NOMO-1 treated with dmso at 0.1 percent for 144 hours (cell line): ENCODE measurements at regions not wholly inside any gene's neighbourhood (a gene's known extent, or its start where the extent isn't known, plus 50 kb on each side); places are given as distances from the start of the nearest gene placed in this dataset.

Experiments
- DNase-seq: peaks from one replicate; lab custom pipeline; 2025; ENCODE audit not compliant: unreplicated experiment; lab: John Stamatoyannopoulos, UW

GRCh38 chr1:116231752-116232151 is 120.6 kb downstream of the MAB21L3 start:
- no peak for DNase-seq

DNA sequence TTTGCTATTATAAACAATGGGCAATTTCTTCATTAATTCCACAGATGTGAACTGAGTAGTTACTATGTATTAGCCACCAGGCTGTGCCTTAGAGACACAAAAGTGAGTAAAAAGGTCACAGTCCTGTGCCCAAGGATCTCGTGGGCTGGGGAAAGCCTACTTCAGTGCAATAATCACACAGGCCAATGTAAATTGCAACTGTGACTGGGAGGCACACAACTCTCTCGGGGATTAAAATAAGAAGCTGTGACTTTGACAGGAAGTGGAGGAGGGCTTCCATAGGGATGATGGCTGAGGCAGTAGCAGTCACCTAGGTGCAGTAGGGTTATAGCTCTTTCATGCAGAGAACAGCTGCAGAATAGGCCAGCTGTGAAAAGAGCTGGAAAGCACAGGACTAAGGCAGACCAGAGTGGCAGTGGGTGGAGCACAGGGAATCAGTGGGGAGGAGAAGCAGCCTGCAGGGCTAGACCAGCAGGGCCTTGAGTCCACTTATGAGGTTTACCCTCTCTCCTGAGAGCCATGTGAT is 121.9 kb downstream of the MAB21L3 start:
- DNase-seq, result no peak

DNA sequence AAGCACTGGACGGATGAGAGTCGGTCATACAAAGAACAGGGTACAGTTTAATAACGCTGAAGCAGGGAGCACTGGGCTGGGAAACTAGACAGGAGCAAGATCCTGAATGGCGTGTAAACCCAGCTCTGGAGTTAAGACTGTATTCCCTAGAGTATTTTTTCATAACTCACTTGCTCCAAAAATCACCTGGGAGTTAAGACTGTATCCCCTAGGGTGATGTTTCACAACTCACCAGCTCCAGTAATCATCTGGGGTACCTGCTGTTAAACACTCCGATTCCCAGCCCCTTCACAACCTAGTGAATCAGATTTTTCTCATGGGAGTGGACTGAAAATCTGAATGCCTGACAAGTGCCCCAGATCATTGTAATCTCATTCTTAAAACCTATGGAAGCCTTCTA is 123.2 kb downstream of the MAB21L3 start:
- no peak for DNase-seq

DNA sequence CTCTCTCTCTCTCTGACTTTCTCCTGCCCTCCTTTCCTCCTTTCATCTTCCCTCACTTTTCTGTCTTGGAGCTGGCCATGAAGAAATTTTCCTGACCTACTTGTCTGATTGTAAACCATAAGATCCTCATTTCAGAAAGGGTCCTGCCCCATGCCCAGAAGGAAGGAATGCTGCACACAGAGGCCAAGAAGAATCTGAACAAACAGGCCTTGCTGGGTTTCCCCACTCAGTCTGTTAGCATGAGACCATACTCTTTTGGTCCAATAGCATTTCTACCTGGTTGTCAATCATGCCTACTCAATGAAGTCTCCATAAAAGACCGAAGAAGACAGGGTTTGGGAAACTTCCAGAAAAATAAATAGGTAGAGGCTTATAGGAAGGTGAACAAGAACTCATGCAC is 128.7 kb downstream of the MAB21L3 start:
- DNase-seq, result no peak

DNA sequence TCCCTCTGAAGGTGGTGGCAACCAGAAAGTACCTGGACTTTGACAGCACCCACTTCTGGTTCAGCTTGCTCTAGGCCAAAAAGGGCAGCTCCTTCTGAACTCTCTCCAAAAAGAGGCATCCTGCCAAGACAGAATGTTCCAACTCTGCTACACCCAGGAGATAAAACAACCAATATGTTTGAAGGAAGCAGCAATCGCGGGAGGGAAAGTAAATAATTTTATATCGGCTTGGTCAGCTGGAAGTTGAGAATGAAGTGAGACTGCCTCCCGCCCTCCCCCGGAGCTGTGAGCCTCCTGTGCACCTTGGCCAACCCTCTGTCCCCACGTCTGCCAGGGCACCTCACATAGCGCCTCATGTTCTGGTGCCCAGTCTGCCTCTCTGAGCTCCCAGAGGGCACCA is 130.3 kb upstream of the ATP1A1 start:
- DNase-seq, result no peak

DNA sequence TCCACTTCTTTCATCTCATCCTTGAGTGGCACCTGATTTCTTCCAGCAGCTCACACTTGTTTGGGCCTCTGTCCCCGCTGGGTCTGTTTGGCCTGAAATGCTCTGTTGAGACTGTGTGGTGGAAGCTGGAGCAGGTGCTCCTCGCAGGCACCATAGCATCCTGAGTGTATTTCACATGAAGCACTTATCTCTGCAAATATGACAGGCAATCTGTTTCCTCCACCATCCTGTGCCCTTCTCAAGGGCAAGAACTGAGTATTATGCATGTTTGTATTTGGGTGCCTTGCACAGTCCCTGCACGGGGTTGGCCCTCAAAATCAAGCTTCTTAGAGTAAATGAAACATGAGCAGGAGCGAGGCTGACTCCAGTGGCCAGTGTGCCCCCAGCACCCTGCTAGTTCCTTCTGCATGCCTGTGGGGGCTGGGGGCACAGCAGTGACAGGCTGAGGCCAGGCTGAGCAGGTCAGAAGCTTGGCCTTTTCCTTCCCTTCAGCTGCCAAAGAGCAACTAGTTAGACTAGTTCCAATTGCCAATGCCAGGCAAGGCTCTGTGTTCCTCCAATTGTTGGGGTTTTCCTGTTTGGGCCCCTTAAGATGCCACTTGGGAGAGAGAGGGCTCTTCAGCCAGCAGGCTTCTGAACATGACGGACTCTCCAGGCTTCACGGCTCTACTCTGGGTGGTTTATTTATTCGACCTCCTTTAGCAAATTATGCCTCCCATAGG is 129.6 kb upstream of the ATP1A1 start:
- DNase-seq, result no peak

DNA sequence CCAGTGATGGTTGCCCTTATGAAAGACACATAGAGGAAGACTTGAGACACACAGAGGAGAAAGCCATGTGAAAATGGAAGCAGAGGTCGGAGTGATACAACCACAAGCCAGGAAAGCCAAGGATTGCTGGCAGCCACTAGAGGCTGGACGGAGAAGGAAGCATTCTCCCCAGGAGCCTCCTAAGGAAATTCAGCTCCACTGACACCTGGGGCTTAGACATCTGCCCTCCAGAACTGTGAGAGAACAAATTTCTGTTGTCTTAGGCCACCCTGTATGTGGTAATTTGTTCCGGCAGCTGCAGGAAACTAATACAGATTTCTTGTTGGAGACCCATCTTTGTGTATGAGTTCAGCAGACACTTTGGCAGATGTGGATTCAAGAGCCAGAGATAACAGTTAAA is 126.9 kb upstream of the ATP1A1 start:
- no peak for DNase-seq

DNA sequence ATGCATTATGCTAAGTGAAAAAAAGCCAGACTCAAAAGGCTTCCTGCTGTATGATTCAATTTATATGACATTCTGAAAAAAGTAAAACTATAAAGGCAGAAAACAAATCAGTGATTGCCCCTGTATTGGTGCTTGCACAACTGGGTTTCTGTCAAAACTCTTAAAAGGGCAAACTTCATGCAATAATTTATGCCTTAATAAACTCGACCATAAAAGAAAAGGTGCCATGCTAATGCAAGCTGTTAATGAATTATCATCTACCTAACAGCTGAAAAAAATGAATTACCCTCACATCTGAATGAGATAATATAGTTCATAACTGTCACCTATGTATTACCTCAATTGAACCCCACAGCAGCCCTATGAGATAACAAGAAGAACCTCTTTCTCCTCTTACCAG is 120.8 kb upstream of the ATP1A1 start:
- DNase-seq, result no peak

- no peak for DNase-seq
These were observed 120.3 kb upstream of the ATP1A1 start for GRCh38 chr1:116252785-116253184.

GRCh38 chr1:116253566-116254382 is 119.3 kb upstream of the ATP1A1 start:
- no peak for DNase-seq

- DNase-seq, result no peak
These were observed 118.3 kb upstream of the ATP1A1 start for GRCh38 chr1:116254776-116255175.

- DNase-seq, result no peak
These were observed 117.4 kb upstream of the ATP1A1 start for GRCh38 chr1:116255486-116256285.

- no peak for DNase-seq
These were observed 116.8 kb upstream of the ATP1A1 start for GRCh38 chr1:116256286-116256649.

DNA sequence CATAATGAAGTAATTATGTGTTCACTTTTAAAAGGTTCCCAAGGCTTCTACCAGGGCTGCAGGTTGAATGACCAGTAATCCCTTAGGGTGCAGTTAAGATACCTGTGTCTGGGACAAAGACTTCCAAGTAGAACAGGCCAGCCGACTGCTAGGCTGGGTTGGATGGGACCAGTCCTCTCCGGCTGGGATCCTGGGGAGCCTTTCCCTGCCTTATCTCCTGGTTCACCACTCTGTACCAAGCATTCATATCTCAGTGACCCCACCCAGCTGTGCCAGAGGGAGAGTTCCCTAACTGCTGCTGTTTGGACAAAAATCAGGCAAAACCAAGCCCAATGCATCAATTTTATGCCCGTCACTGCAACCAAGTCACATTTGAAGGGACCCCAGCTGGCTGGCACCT is 116.2 kb upstream of the ATP1A1 start:
- no peak for DNase-seq

GRCh38 chr1:116257341-116257767 is 115.7 kb upstream of the ATP1A1 start:
- DNase-seq, result no peak

DNA sequence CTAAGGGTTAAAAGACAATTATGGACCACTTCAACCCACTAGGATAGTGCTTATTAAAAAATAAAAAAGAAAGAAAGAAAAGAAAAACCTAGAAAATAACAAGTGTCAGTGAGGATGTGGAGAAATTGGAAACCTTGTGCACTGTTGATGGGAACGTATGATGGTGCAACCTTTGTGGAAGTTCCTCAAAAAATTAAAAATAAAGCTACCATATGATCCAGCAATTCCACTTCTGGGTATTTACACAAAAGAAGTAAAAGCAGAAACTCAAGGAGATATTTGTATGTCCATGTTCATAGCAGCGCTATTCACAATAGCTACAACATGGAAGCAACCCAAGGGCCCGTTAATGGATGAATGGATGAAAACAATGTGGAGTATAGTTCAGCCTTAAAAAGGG is 115.2 kb upstream of the ATP1A1 start:
- DNase-seq, result no peak

DNA sequence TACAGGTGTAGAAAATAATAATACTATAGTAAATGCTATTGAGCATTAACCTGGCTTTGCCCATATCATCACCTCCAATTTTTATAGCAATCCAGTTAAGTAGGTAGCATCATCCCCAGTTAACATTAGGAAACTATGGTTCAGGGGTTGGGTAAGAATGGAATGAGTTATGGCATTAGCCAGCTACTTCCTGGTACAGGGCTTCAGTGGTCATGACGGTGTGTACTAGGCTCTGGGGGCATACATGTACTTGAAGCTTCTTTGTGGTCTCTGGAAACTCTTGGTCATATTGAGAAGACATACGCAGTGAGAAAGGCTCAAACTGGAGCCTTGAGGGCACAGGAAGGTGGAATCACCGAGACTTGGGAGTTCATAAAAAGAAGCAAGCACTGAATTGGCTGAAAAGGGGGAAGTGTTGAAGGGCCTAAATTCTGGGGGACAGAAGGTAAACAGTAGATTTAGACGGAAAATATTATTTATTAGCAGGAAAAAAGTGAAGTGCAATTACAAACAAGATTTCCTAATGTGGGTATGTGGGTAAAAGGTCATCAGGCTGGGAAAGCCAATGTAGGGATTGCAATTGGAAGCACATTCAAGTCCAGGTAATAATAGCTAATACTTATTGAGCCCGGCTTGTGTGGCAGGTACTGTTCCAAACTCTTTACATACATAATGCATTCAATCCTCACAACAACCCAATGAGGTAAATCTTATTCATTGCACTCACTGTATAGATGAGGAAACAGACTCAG is 114.2 kb upstream of the ATP1A1 start:
- no peak for DNase-seq

GRCh38 chr1:116259663-116260062 is 113.4 kb upstream of the ATP1A1 start:
- no peak for DNase-seq

DNA sequence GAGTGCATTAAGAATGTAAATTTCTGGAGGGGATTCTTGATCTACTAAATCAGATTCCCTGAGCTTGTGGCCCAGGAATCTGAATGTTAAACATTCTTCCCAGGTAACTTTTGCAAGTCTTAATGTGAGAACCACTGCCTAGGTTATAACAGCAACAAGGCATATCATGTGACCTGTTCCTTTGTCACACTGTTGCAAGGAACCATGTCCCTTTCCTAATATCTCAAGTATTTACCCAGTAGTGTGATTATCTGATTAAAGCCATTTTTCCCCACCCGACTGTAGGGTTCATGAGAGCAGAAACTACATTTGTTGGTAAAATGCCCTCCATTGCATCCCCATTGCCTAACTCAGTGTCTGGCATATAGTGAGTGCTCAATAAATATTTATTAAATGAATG is 112.9 kb upstream of the ATP1A1 start:
- DNase-seq, result no peak

GRCh38 chr1:116260621-116261020 is 112.4 kb upstream of the ATP1A1 start:
- DNase-seq, result no peak

DNA sequence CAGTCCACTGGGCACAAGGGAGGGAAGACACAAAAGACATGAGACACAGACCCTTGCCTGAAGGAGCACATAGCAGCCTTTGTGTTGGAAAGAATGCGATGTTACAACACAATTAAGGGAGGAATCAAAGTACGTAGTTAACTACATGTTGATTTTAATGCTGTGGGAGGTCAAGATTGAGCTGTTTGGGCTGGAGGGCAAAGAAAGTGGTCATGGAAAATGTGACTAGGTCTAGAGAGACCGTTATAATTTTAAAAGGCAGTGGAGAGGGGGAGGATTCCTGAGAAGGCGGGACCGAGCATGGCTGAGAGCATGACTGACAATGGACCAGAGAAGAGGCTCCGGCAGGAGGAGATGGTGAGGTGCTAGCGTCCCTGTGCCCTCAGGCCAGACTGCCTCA is 111.8 kb upstream of the ATP1A1 start:
- no peak for DNase-seq
